Right atrium auricular region (tissue), 2 donors: ENCODE measurements at regions not wholly inside any gene's neighbourhood (a gene's known extent, or its start where the extent isn't known, plus 50 kb on each side); places are given as distances from the start of the nearest gene placed in this dataset.
A peak's percentile ranks its signal among the peaks of the same experiment; 100 is the strongest.

Experiments
- DNase-seq: peaks from one replicate; pipeline ENCODE4 v3.0.0-alpha.2; 2019; ENCODE audit warnings: low spot score
- H3K27ac ChIP-seq, 2 donors: fragments of 200-600 bp; sonication (generic); 1 replicate in 1 of 2; 2 replicates in 1 of 2; pipeline ENCODE4 v1.5.1; 2016 to 2019
- H3K27me3 ChIP-seq, 2 donors: fragments of 200-600 bp; sonication (generic); one replicate each; pipeline versions ENCODE4 v1.5.1 to v1.6.0; 2017 to 2019
- H3K36me3 ChIP-seq: fragments of 200-600 bp; sonication (generic); one replicate; pipeline ENCODE4 v1.5.1; 2016
- H3K4me1 ChIP-seq, 2 donors: fragments of 200-600 bp; sonication (generic); one replicate each; pipeline versions ENCODE4 v1.5.1 to v1.6.0; 2017 to 2019
- H3K4me3 ChIP-seq, 2 donors: fragments of 200-600 bp; sonication (generic); 1 replicate in 1 of 2; 2 replicates in 1 of 2; pipeline ENCODE4 v1.5.1; 2017 to 2019; ENCODE audit warnings: mild to moderate bottlenecking in 1 of 2, moderate library complexity in 1 of 2
- H3K9me3 ChIP-seq, 2 donors: fragments of 200-600 bp; sonication (generic); one replicate each; pipeline ENCODE4 v1.5.1; 2019
- TF ChIP-seq, protein P1 (sequence below), 2 donors: fragments of 200-600 bp; sonication (generic); IDR thresholded peaks; one replicate each; pipeline ENCODE4 v1.5.1; 2019; ENCODE audit warnings: antibody characterized with exemption in 2 of 2

DNA sequence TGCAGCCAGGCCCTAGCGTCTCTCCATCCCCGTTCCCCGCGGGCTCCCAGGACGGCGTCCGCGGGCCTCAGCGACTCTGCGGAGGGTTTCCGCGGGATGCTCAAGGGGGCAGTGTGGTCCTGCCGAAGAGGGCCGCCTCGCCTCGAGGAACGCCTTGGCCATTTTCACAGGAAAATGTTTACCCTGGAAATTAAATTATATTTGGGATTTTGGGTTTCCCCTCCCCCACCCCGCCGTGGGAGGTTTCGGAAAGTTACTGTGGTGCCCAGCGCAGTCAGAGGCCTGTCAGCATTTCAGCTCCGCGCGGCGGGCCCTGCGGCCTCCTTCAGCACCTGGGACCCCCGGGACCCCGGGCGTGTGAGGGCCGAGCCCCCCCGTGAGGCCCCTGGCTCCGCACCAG lies 94.5 kb downstream of the PCTP start:
- Histone ChIP-seq H3K27ac (no peak overlapping the region), H3K4me3 (peak overlapping the region in 1 of 2 donors; percentile 24), H3K36me3 (no peaks in the 10 kb centered on the region), H3K9me3 (no peaks in the 10 kb centered on the region), H3K27me3 (no peaks in the 10 kb centered on the region), H3K4me1 (peaks cover 0 to 5% of the 10 kb centered on the region in 2 donors)
- DNase-seq: peak; percentile 60
- TF ChIP-seq, protein P1, sequence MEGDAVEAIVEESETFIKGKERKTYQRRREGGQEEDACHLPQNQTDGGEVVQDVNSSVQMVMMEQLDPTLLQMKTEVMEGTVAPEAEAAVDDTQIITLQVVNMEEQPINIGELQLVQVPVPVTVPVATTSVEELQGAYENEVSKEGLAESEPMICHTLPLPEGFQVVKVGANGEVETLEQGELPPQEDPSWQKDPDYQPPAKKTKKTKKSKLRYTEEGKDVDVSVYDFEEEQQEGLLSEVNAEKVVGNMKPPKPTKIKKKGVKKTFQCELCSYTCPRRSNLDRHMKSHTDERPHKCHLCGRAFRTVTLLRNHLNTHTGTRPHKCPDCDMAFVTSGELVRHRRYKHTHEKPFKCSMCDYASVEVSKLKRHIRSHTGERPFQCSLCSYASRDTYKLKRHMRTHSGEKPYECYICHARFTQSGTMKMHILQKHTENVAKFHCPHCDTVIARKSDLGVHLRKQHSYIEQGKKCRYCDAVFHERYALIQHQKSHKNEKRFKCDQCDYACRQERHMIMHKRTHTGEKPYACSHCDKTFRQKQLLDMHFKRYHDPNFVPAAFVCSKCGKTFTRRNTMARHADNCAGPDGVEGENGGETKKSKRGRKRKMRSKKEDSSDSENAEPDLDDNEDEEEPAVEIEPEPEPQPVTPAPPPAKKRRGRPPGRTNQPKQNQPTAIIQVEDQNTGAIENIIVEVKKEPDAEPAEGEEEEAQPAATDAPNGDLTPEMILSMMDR (IDR thresholded peaks at IDR 0.05): peak; percentile 41 to 75

DNA sequence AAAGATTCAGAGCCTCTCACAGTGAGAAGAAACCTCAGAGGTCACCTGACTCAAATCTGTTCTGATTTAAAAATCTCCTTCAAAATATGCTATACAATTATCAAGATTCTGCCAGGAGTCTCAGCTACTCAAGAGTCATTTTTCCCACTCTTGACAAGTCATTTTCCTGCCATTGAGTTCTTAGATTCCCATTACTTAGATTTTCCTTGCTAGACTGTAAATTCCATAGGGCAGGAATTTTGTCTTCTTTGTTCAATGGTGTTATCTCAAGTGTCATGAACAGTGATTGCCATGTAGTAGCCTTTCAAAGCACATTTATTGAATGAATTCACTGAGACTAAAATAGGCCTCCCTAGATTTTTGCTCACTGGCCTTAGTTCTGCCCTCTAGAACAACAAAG lies 95.9 kb downstream of the PCTP start:
- TF ChIP-seq, protein P1 (IDR thresholded peaks at IDR 0.05): no peak
- no peak overlapping the region for H3K4me3 ChIP-seq
- DNase-seq: no peak

DNA sequence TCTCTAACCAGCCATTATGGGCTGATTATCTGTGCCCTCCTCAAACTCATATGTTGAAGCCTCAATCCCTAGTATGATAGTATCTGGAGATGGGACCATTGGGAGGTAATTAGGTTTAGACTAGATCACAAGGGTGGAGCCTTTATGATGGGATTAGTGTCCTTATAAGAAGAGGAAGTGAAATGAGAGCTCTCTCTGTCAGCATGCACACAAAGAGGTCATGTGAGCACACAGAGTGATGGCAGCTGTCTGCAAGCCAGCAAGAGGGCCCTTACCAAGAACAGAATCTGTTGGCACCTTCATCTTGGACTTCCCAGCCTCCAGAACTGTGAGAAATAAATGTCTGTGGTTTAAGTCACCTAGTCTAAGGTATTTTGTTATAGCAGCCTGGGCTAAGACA lies 101.9 kb downstream of the PCTP start:
- no peaks in the 10 kb centered on the region for H3K27me3 ChIP-seq
- no peak for DNase-seq
- H3K4me1 ChIP-seq: no peaks in the 10 kb centered on the region
- H3K9me3 ChIP-seq: no peaks in the 10 kb centered on the region
- H3K4me3 ChIP-seq: no peak overlapping the region
- TF ChIP-seq, protein P1 (IDR thresholded peaks at IDR 0.05): no peak
- no peak overlapping the region for H3K27ac ChIP-seq
- H3K36me3 ChIP-seq: no peaks in the 10 kb centered on the region

More for the DNA sequence above, 95.9 kb downstream of the PCTP start:
- no peaks in the 10 kb centered on the region for H3K36me3 ChIP-seq
- H3K4me1 ChIP-seq: peaks cover 0 to 5% of the 10 kb centered on the region in 2 donors
- H3K27ac ChIP-seq: no peak overlapping the region
- no peaks in the 10 kb centered on the region for H3K27me3 ChIP-seq
- no peaks in the 10 kb centered on the region for H3K9me3 ChIP-seq

DNA sequence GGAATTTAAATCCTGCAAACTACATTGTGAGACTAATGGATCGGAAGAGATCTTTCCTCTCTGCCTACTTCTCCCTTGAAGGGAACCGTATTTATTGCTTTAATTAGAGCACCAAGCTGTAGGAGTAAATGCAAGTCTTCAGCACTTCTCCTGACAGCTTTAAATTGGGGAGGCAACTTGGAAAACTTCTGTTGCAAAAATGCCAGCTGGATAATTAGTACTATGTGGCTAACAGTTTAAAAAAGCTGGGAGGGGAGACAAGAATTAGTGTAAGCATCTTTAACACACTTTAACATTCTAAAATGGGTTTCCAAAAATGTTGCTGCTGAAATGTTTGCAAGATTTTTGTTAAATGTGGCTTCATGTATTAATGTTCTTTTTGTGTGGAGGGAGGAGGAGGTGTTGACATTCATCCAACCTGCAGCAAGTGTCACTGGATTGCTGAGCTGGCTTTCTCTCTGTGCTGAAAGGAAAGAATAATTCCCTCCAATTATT lies 108.5 kb downstream of the PCTP start:
- TF ChIP-seq, protein P1 (IDR thresholded peaks at IDR 0.05): no peak
- H3K4me1 ChIP-seq: no peaks in the 10 kb centered on the region
- no peaks in the 10 kb centered on the region for H3K36me3 ChIP-seq
- H3K27me3 ChIP-seq: no peaks in the 10 kb centered on the region
- H3K27ac ChIP-seq: no peak overlapping the region
- no peaks in the 10 kb centered on the region for H3K9me3 ChIP-seq
- no peak for DNase-seq
- H3K4me3 ChIP-seq: no peak overlapping the region

- Histone ChIP-seq H3K4me3 (no peak overlapping the region), H3K4me1 (no peaks in the 10 kb centered on the region), H3K27ac (no peak overlapping the region), H3K9me3 (no peaks in the 10 kb centered on the region), H3K36me3 (no peaks in the 10 kb centered on the region), H3K27me3 (no peaks in the 10 kb centered on the region)
- DNase-seq: no peak
- TF ChIP-seq, protein P1 (IDR thresholded peaks at IDR 0.05): no peak
Observed at GRCh38 chr17:55865072-55865762, 114.4 kb downstream of the PCTP start.

DNA sequence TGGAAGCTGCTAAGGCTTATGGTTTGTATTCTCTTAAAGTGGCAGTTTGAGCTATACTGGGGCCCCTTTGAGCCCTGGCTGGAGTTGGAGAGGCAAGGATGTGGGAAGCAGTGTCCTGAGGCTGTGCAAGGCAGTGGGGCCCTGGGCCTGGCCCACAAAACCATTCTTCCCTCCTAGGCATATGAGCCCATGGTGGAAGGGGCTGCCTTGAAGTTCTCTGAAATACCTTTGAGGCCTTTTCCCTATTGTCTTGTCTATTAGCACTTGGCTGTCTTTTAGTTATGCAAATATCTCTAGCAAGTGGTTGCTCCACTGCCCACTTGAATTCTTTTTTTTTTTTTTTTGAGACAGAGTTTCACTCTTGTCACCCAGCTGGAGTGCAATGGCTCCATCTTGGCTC lies 119.2 kb downstream of the PCTP start:
- Histone ChIP-seq H3K4me3 (no peak overlapping the region), H3K36me3 (no peaks in the 10 kb centered on the region), H3K4me1 (no peaks in the 10 kb centered on the region), H3K27me3 (no peaks in the 10 kb centered on the region), H3K27ac (no peak overlapping the region), H3K9me3 (no peaks in the 10 kb centered on the region)
- TF ChIP-seq, protein P1 (IDR thresholded peaks at IDR 0.05): no peak
- DNase-seq: no peak
